ENCODE measurements at regions not wholly inside any gene's neighbourhood (a gene's known extent, or its start where the extent isn't known, plus 50 kb on each side); places are given as distances from the start of the nearest gene placed in this dataset. TPM values are rescaled to one million over a fixed set of nuclear protein-coding genes. Genes with fewer than 3 reads are reported as not detected.
"Not testable (repeated sequence)": the region's sequence is repeated elsewhere in the genome, so short reads cannot be mapped to it uniquely, and the experiment has no call there.

DNA sequence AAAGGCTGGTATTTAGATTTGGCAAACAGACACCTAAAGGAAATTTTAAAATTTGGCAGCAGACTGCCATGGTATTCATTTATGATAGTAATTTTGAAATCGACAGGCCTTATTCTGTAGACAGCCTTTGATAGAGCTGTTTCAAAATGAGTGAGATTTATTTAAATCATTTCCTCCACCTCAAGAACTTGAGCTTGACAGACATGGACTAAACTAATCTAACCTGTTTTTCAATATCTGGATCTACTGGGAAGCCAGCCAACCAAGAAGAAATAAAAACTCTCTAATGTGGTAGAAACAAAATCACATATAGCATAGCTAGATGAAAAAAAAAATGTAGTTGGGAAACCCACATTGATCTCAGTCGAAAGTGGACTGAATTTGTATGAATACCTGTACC lies 56.9 kb upstream of the RASA1 start:
- TF ChIP-seq, protein P1, sequence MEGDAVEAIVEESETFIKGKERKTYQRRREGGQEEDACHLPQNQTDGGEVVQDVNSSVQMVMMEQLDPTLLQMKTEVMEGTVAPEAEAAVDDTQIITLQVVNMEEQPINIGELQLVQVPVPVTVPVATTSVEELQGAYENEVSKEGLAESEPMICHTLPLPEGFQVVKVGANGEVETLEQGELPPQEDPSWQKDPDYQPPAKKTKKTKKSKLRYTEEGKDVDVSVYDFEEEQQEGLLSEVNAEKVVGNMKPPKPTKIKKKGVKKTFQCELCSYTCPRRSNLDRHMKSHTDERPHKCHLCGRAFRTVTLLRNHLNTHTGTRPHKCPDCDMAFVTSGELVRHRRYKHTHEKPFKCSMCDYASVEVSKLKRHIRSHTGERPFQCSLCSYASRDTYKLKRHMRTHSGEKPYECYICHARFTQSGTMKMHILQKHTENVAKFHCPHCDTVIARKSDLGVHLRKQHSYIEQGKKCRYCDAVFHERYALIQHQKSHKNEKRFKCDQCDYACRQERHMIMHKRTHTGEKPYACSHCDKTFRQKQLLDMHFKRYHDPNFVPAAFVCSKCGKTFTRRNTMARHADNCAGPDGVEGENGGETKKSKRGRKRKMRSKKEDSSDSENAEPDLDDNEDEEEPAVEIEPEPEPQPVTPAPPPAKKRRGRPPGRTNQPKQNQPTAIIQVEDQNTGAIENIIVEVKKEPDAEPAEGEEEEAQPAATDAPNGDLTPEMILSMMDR (conservative IDR thresholded peaks at IDR 0.05) = no peak
- no peak for DNase-seq (ENCODE audit: low read depth, low spot score)
- no peaks in the 10 kb centered on the region for H3K27me3 Mint-ChIP-seq (ENCODE audit: low read depth)
- no peak overlapping the region for H3K4me3 Mint-ChIP-seq
- no peak overlapping the region for H3K27ac Mint-ChIP-seq (ENCODE audit: unreplicated experiment)
- no peaks in the 10 kb centered on the region for H3K4me1 Mint-ChIP-seq
- H3K36me3 Mint-ChIP-seq (ENCODE audit: low read depth) = no peaks in the 10 kb centered on the region
- peaks cover 7% of the 10 kb centered on the region for H3K9me3 Mint-ChIP-seq

DNA sequence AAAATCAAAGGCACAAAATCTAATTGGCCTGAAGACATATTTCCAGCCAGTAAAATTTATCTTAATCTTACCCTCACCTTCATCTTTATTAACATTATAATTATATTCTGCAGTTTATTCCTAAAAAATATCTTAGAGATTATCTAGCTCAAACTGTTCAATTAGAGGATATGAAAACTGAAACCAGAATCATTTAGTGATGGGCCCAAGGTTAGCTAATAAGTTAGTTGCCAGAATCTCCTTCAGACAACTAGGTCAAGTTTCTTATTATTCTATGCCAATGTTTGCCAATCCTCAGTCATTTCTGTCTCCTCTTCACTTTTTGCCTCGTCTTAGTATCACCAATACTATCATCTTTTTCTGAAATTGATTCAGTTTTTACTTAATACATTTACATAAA lies 56.0 kb upstream of the RASA1 start:
- no peak overlapping the region for H3K4me3 Mint-ChIP-seq
- H3K27me3 Mint-ChIP-seq (ENCODE audit: low read depth) = no peaks in the 10 kb centered on the region
- TF ChIP-seq, protein P1 (conservative IDR thresholded peaks at IDR 0.05) = no peak
- H3K9me3 Mint-ChIP-seq = peaks cover 7% of the 10 kb centered on the region
- no peaks in the 10 kb centered on the region for H3K4me1 Mint-ChIP-seq
- no peaks in the 10 kb centered on the region for H3K36me3 Mint-ChIP-seq (ENCODE audit: low read depth)
- no peak for DNase-seq (ENCODE audit: low read depth, low spot score)
- no peak overlapping the region for H3K27ac Mint-ChIP-seq (ENCODE audit: unreplicated experiment)

DNA sequence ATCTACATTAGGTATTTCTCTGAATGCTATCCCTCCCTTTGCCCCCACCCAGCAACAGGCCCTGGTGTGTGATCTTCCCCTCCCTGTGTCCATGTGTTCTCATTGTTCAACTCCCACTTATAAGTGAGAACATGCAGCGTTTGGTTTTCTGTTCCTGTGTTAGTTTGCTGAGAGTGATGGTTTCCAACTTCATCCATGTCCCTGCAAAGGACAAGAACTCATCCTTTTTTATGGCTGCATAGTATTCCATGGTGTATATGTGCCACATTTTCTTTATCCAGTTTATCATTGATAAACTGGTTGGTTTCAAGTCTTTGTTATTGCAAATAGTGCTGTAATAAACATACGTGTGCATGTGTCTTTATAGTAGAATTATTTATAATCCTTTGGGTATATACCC lies 55.5 kb upstream of the RASA1 start:
- not testable (repeated sequence) for H3K4me3 Mint-ChIP-seq; H3K36me3 Mint-ChIP-seq (ENCODE audit: low read depth); H3K27ac Mint-ChIP-seq (ENCODE audit: unreplicated experiment); H3K27me3 Mint-ChIP-seq (ENCODE audit: low read depth); H3K4me1 Mint-ChIP-seq; H3K9me3 Mint-ChIP-seq; DNase-seq (ENCODE audit: low read depth, low spot score)

DNA sequence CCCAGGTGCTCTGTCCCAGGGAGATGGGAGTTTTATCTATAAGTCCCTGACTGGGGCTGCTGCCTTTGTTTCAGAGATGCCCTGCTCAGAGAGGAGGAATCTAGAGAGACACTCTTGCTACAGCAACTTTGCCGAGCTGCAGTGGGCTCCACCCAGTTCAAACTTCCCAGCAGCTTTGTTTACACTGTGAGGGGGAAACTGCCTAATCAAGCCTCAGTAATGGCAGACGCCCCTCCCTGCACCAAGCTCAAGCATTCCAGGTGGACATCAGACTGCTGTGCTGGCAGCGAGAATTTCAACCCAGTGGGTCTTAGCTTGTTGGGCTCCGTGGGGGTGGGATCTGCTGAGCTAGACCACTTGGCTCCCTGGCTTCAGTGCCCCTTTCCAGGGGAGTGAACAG lies 50.2 kb upstream of the RASA1 start:
- H3K4me3 Mint-ChIP-seq; H3K4me1 Mint-ChIP-seq; H3K27ac Mint-ChIP-seq (ENCODE audit: unreplicated experiment); DNase-seq (ENCODE audit: low read depth, low spot score); H3K27me3 Mint-ChIP-seq (ENCODE audit: low read depth); H3K36me3 Mint-ChIP-seq (ENCODE audit: low read depth); H3K9me3 Mint-ChIP-seq: not testable (repeated sequence)

Small RNA genes lying in the stretch of these regions (microRNA-seq; reads per million reads assigned to microRNA genes)
- gene MIR4280 = not detected

All from neural crest cell (in vitro differentiated cells).